ENCODE measurements at regions not wholly inside any gene's neighbourhood (a gene's known extent, or its start where the extent isn't known, plus 50 kb on each side); places are given as distances from the start of the nearest gene placed in this dataset.
"Not testable (repeated sequence)": the region's sequence is repeated elsewhere in the genome, so short reads cannot be mapped to it uniquely, and the experiment has no call there.

DNA sequence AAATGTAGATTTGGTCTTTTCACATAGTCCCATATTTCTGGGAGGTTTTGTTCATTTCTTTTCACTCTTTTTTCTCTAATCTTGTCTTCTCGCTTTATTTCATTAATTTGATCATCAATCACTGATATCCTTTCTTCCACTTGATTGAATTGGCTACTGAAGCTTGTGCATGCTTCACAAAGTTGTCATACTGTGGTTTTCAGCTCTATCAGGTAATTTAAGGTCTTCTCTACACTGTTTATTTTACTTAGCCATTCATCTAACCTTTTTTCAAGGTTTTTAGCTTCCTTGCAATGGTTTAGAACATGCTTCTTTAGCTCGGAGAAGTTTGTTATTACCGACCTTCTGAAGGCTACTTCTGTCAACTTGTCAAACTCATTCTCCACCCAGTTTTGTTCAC is 51.6 kb upstream of the FSIP2 start:
- TF ChIP-seq, protein P1, sequence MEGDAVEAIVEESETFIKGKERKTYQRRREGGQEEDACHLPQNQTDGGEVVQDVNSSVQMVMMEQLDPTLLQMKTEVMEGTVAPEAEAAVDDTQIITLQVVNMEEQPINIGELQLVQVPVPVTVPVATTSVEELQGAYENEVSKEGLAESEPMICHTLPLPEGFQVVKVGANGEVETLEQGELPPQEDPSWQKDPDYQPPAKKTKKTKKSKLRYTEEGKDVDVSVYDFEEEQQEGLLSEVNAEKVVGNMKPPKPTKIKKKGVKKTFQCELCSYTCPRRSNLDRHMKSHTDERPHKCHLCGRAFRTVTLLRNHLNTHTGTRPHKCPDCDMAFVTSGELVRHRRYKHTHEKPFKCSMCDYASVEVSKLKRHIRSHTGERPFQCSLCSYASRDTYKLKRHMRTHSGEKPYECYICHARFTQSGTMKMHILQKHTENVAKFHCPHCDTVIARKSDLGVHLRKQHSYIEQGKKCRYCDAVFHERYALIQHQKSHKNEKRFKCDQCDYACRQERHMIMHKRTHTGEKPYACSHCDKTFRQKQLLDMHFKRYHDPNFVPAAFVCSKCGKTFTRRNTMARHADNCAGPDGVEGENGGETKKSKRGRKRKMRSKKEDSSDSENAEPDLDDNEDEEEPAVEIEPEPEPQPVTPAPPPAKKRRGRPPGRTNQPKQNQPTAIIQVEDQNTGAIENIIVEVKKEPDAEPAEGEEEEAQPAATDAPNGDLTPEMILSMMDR (IDR thresholded peaks at IDR 0.05) = not testable (repeated sequence)
- TF ChIP-seq EZH2phosphoT487 (IDR thresholded peaks at IDR 0.05; ENCODE audit: borderline replicate concordance, low read depth); MXI1 (IDR thresholded peaks at IDR 0.05; ENCODE audit: low read depth, low read length); SMC3 (IDR thresholded peaks at IDR 0.05; ENCODE audit: low read depth, low read length); CHD2 (IDR thresholded peaks at IDR 0.05; ENCODE audit: low read length, partially characterized antibody); SIN3A (IDR thresholded peaks at IDR 0.05; ENCODE audit: borderline replicate concordance, low read depth, low read length); NRF1 (IDR thresholded peaks at IDR 0.05; ENCODE audit: low read depth, low read length): not testable (repeated sequence)
